ENCODE measurements at regions not wholly inside any gene's neighbourhood (a gene's known extent, or its start where the extent isn't known, plus 50 kb on each side); places are given as distances from the start of the nearest gene placed in this dataset.

- no peaks in the 10 kb centered on the region for H3K9me3 ChIP-seq (ENCODE audit: control insufficient read depth, low read length)
- 83 to 88% methylated on average over 1 to 3 of the region's 3 CpGs for WGBS, 2 experiments
- H3K27ac ChIP-seq (ENCODE audit: insufficient read depth, low read depth, low read length, poor library complexity, severe bottlenecking) = no peak overlapping the region
- no peak overlapping the region for H3K4me3 ChIP-seq (ENCODE audit: insufficient read depth, low read depth, low read length)
- H3K36me3 ChIP-seq (ENCODE audit: control insufficient read depth, insufficient read depth, low read length) = no peaks in the 10 kb centered on the region
- H3K4me1 ChIP-seq (ENCODE audit: control insufficient read depth, insufficient read depth, low read length) = no peaks in the 10 kb centered on the region
- no peaks in the 10 kb centered on the region for H3K27me3 ChIP-seq (ENCODE audit: control insufficient read depth, insufficient read depth, low read length, poor library complexity, severe bottlenecking)
Measured at GRCh38 chrX:85501349-85501748, 121.9 kb upstream of the POF1B start.

- Histone ChIP-seq H3K9me3 (ENCODE audit: control insufficient read depth, low read length) (no peaks in the 10 kb centered on the region), H3K27ac (ENCODE audit: insufficient read depth, low read depth, low read length, poor library complexity, severe bottlenecking) (no peak overlapping the region), H3K4me1 (ENCODE audit: control insufficient read depth, insufficient read depth, low read length) (no peaks in the 10 kb centered on the region), H3K36me3 (ENCODE audit: control insufficient read depth, insufficient read depth, low read length) (no peaks in the 10 kb centered on the region), H3K27me3 (ENCODE audit: control insufficient read depth, insufficient read depth, low read length, poor library complexity, severe bottlenecking) (no peaks in the 10 kb centered on the region), H3K4me3 (ENCODE audit: insufficient read depth, low read depth, low read length) (no peak overlapping the region)
- 67 to 100% methylated on average over 1 of the region's 1 CpG for WGBS, 2 experiments
Measured at GRCh38 chrX:85499400-85499799, 119.9 kb upstream of the POF1B start.

GRCh38 chrX:85493821-85494220, 114.4 kb upstream of the POF1B start:
- no peak overlapping the region for H3K4me3 ChIP-seq (ENCODE audit: insufficient read depth, low read depth, low read length)
- H3K9me3 ChIP-seq (ENCODE audit: control insufficient read depth, low read length) = no peaks in the 10 kb centered on the region
- H3K4me1 ChIP-seq (ENCODE audit: control insufficient read depth, insufficient read depth, low read length) = no peaks in the 10 kb centered on the region
- H3K27ac ChIP-seq (ENCODE audit: insufficient read depth, low read depth, low read length, poor library complexity, severe bottlenecking) = no peak overlapping the region
- H3K36me3 ChIP-seq (ENCODE audit: control insufficient read depth, insufficient read depth, low read length) = no peaks in the 10 kb centered on the region
- H3K27me3 ChIP-seq (ENCODE audit: control insufficient read depth, insufficient read depth, low read length, poor library complexity, severe bottlenecking) = no peaks in the 10 kb centered on the region
- 100% methylated on average over 1 of the region's 3 CpGs for WGBS, 2 experiments

- no peaks in the 10 kb centered on the region for H3K9me3 ChIP-seq (ENCODE audit: control insufficient read depth, low read length)
- H3K27me3 ChIP-seq (ENCODE audit: control insufficient read depth, insufficient read depth, low read length, poor library complexity, severe bottlenecking) = no peaks in the 10 kb centered on the region
- H3K36me3 ChIP-seq (ENCODE audit: control insufficient read depth, insufficient read depth, low read length) = no peaks in the 10 kb centered on the region
Measured at GRCh38 chrX:85454295-85454694, 74.8 kb upstream of the POF1B start.

GRCh38 chrX:85444613-85445012, 65.1 kb upstream of the POF1B start:
- Histone ChIP-seq H3K27ac (ENCODE audit: insufficient read depth, low read depth, low read length, poor library complexity, severe bottlenecking) (no peak overlapping the region), H3K27me3 (ENCODE audit: control insufficient read depth, insufficient read depth, low read length, poor library complexity, severe bottlenecking) (no peaks in the 10 kb centered on the region), H3K9me3 (ENCODE audit: control insufficient read depth, low read length) (no peaks in the 10 kb centered on the region), H3K4me1 (ENCODE audit: control insufficient read depth, insufficient read depth, low read length) (no peaks in the 10 kb centered on the region), H3K4me3 (ENCODE audit: insufficient read depth, low read depth, low read length) (no peak overlapping the region), H3K36me3 (ENCODE audit: control insufficient read depth, insufficient read depth, low read length) (no peaks in the 10 kb centered on the region)
- 90 to 93% methylated on average over 2 of the region's 2 CpGs for WGBS, 2 experiments

More at GRCh38 chrX:85454295-85454694, 74.8 kb upstream of the POF1B start:
- no peaks in the 10 kb centered on the region for H3K4me1 ChIP-seq (ENCODE audit: control insufficient read depth, insufficient read depth, low read length)
- no peak overlapping the region for H3K27ac ChIP-seq (ENCODE audit: insufficient read depth, low read depth, low read length, poor library complexity, severe bottlenecking)
- H3K4me3 ChIP-seq (ENCODE audit: insufficient read depth, low read depth, low read length) = no peak overlapping the region

Measured in ectodermal cell (in vitro differentiated cells).